Left lung (tissue), 4 donors: ENCODE measurements at regions not wholly inside any gene's neighbourhood (a gene's known extent, or its start where the extent isn't known, plus 50 kb on each side); places are given as distances from the start of the nearest gene placed in this dataset.

ENCODE experiments used
- ATAC-seq: fragments of 200-7000 bp; cut with Tn5 transposase; one replicate; pipeline ENCODE4 v1.9.1; 2020; ENCODE audit warnings: moderate library complexity
- DNase-seq, 4 donors: peaks; one replicate each; pipeline ENCODE4 v3.0.0-alpha.2; 2013 to 2020
- H3K27ac ChIP-seq, 2 donors: fragments of 200-600 bp; sonication (generic) in 1 of 2; one replicate each; pipeline versions ENCODE4 v1.5.0 to v1.8.0; 2020 to 2021
- H3K27me3 ChIP-seq, 2 donors: fragments of 200-600 bp; sonication (generic) in 1 of 2; one replicate each; pipeline versions ENCODE4 v1.5.0 to v1.8.0; 2020 to 2021
- H3K36me3 ChIP-seq, 2 donors: fragments of 200-600 bp; sonication (generic) in 1 of 2; one replicate each; pipeline versions ENCODE4 v1.5.0 to v1.8.0; 2020 to 2021
- H3K4me1 ChIP-seq, 2 donors: fragments of 200-600 bp; one replicate each; pipeline ENCODE4 v1.8.0; 2021
- H3K4me3 ChIP-seq, 2 donors: fragments of 200-600 bp; sonication (generic) in 1 of 2; one replicate each; pipeline versions ENCODE4 v1.5.0 to v1.8.0; 2020 to 2021; ENCODE audit warnings: mild to moderate bottlenecking in 1 of 2
- H3K9me3 ChIP-seq, 2 donors: fragments of 200-600 bp; sonication (generic) in 1 of 2; one replicate each; pipeline versions ENCODE4 v1.5.0 to v1.8.0; 2020 to 2021
- CTCF ChIP-seq, 2 donors: fragments of 200-600 bp; sonication (generic) in 1 of 2; IDR thresholded peaks; one replicate each; pipeline versions ENCODE4 v1.5.0 to v1.8.0; 2021; ENCODE audit warnings: antibody characterized with exemption in 2 of 2
- intact Hi-C, 2 donors: fragments of 100-400 bp; cut with DNase I; formaldehyde crosslinking; loops; one replicate each; pipeline versions ENCODE4 v1.11.2 to v1.14.2; 2022
- donor health status: DM: no; HTN: yes; CAD: no.
- donor health status: DM: no; HTN: no; CAD: no.

- Histone ChIP-seq H3K4me1 (no peaks in the 10 kb centered on the region), H3K9me3 (no peaks in the 10 kb centered on the region), H3K4me3 (no peak overlapping the region), H3K27me3 (no peaks in the 10 kb centered on the region), H3K36me3 (no peaks in the 10 kb centered on the region), H3K27ac (peak overlapping the region; percentile 27 to 66)
- ATAC-seq (peak; percentile 34), DNase-seq (peak in 2 of 4 donors; percentile 91 to 92)
- no peak for TF ChIP-seq CTCF (IDR thresholded peaks at IDR 0.05)
- intact Hi-C loops = no loop called here
Measured at GRCh38 chr1:96538883-96539282, 182.7 kb upstream of the PTBP2 start.

GRCh38 chr1:96541491-96541890, 180.1 kb upstream of the PTBP2 start:
- intact Hi-C loops = no loop called here
- H3K36me3 ChIP-seq = no peaks in the 10 kb centered on the region
- no peak overlapping the region for H3K27ac ChIP-seq
- no peaks in the 10 kb centered on the region for H3K9me3 ChIP-seq
- H3K4me3 ChIP-seq = no peak overlapping the region
- ATAC-seq = no peak
- no peaks in the 10 kb centered on the region for H3K4me1 ChIP-seq
- H3K27me3 ChIP-seq = no peaks in the 10 kb centered on the region
- TF ChIP-seq CTCF (IDR thresholded peaks at IDR 0.05) = no peak
- no peak for DNase-seq

GRCh38 chr1:96544051-96544830, 177.3 kb upstream of the PTBP2 start:
- DNase-seq = no peak
- Histone ChIP-seq H3K36me3 (no peaks in the 10 kb centered on the region), H3K27ac (no peak overlapping the region), H3K27me3 (no peaks in the 10 kb centered on the region), H3K9me3 (no peaks in the 10 kb centered on the region), H3K4me1 (no peaks in the 10 kb centered on the region), H3K4me3 (no peak overlapping the region)
- intact Hi-C loops = no loop called here
- no peak for ATAC-seq
- no peak for TF ChIP-seq CTCF (IDR thresholded peaks at IDR 0.05)

- Histone ChIP-seq H3K4me1 (no peaks in the 10 kb centered on the region), H3K27ac (no peak overlapping the region), H3K27me3 (no peaks in the 10 kb centered on the region), H3K36me3 (no peaks in the 10 kb centered on the region), H3K4me3 (no peak overlapping the region), H3K9me3 (no peaks in the 10 kb centered on the region)
- DNase-seq = no peak
- no peak for ATAC-seq
- intact Hi-C loops = no loop called here
- TF ChIP-seq CTCF (IDR thresholded peaks at IDR 0.05) = no peak
Measured at GRCh38 chr1:96544831-96545221, 176.8 kb upstream of the PTBP2 start.

- ATAC-seq (no peak), DNase-seq (no peak)
- no peak overlapping the region for H3K4me3 ChIP-seq
- intact Hi-C loops = no loop called here
- no peak overlapping the region for H3K27ac ChIP-seq
- no peaks in the 10 kb centered on the region for H3K4me1 ChIP-seq
- H3K27me3 ChIP-seq = no peaks in the 10 kb centered on the region
- H3K9me3 ChIP-seq = no peaks in the 10 kb centered on the region
- H3K36me3 ChIP-seq = no peaks in the 10 kb centered on the region
- no peak for TF ChIP-seq CTCF (IDR thresholded peaks at IDR 0.05)
Measured at GRCh38 chr1:96545935-96546656, 175.5 kb upstream of the PTBP2 start.
